Endodermal cell (in vitro differentiated cells): ENCODE measurements at regions not wholly inside any gene's neighbourhood (a gene's known extent, or its start where the extent isn't known, plus 50 kb on each side); places are given as distances from the start of the nearest gene placed in this dataset.

Source experiments
- DNase-seq: peaks from one replicate; pipeline ENCODE4 v3.0.0-alpha.2; 2017
- H3K27ac ChIP-seq: 2 replicates; pipeline ENCODE4 v1.5.1; 2013; ENCODE audit warnings: mild to moderate bottlenecking, low read depth, low read length, moderate library complexity
- H3K27me3 ChIP-seq: 2 replicates; pipeline ENCODE4 v1.6.1; 2013; ENCODE audit warnings: mild to moderate bottlenecking, low read length, moderate library complexity; ENCODE audit not compliant: insufficient read depth, control insufficient read depth, poor library complexity, severe bottlenecking
- H3K36me3 ChIP-seq: 2 replicates; pipeline ENCODE4 v1.7.0; 2013; ENCODE audit warnings: mild to moderate bottlenecking, low read length, moderate library complexity; ENCODE audit not compliant: control insufficient read depth, insufficient read depth
- H3K4me1 ChIP-seq: one replicate; pipeline ENCODE4 v1.7.0; 2013; ENCODE audit warnings: low read length; ENCODE audit not compliant: control insufficient read depth, insufficient read depth
- H3K4me3 ChIP-seq: 2 replicates; pipeline ENCODE4 v1.5.1; 2013; ENCODE audit warnings: mild to moderate bottlenecking, low read length, moderate library complexity
- H3K9ac ChIP-seq: 2 replicates; pipeline ENCODE4 v1.6.1; 2013; ENCODE audit warnings: mild to moderate bottlenecking, low read length, moderate library complexity; ENCODE audit not compliant: poor library complexity, severe bottlenecking; ENCODE audit errors: extremely low read depth
- H3K9me3 ChIP-seq: 2 replicates; pipeline ENCODE4 v1.6.1; 2013; ENCODE audit warnings: mild to moderate bottlenecking, low read length, moderate library complexity; ENCODE audit not compliant: control insufficient read depth
- H3K27ac Mint-ChIP-seq: 2 replicates; pipeline ENCODE4 v1.8.0; 2020; ENCODE audit warnings: mixed read lengths
- H3K27me3 Mint-ChIP-seq: 2 replicates; pipeline ENCODE4 v1.8.0; 2021; ENCODE audit warnings: mild to moderate bottlenecking, mixed read lengths; ENCODE audit not compliant: insufficient read depth
- H3K36me3 Mint-ChIP-seq: 2 replicates; pipeline ENCODE4 v1.8.0; 2020; ENCODE audit warnings: low read depth, mixed read lengths
- H3K4me1 Mint-ChIP-seq: 2 replicates; pipeline ENCODE4 v1.8.0; 2020; ENCODE audit warnings: mixed read lengths
- H3K4me3 Mint-ChIP-seq: 2 replicates; pipeline ENCODE4 v1.8.0; 2020; ENCODE audit warnings: mild to moderate bottlenecking, moderate library complexity, mixed read lengths
- H3K9me3 Mint-ChIP-seq: 2 replicates; pipeline ENCODE4 v1.8.0; 2020; ENCODE audit warnings: mild to moderate bottlenecking, mixed read lengths
- WGBS, 2 experiments: methylation state at CpG; one replicate each; pipeline versions ENCODE4 v1.1.5 to v1.1.7; 2013; ENCODE audit warnings: missing lambda C conversion rate in 2 of 2, mixed read lengths in 1 of 2; ENCODE audit not compliant: insufficient coverage in 1 of 2, insufficient read length in 1 of 2; 5-methylcytosine and 5-hydroxymethylcytosine counted together
- TF ChIP-seq, protein P1 (sequence below): fragments of 200-600 bp; sonication (generic); conservative IDR thresholded peaks from 2 replicates; pipeline ENCODE4 v1.5.0; 2021; ENCODE audit warnings: antibody characterized with exemption, mild to moderate bottlenecking

GRCh38 chr10:128631801-128632241 lies 505.6 kb upstream of the MKI67 start:
- DNase-seq: no peak
- Histone ChIP-seq H3K27me3 (no peaks in the 10 kb centered on the region), H3K27ac (no peak overlapping the region), H3K4me1 (no peaks in the 10 kb centered on the region), H3K4me3 (no peak overlapping the region), H3K36me3 (no peaks in the 10 kb centered on the region), H3K9ac (no peak overlapping the region), H3K9me3 (no peaks in the 10 kb centered on the region)
- WGBS, 2 experiments: 65 to 73% methylated on average over 11 to 12 of the region's 12 CpGs
- peaks cover 6% of the 10 kb centered on the region for H3K4me1 Mint-ChIP-seq
- H3K4me3 Mint-ChIP-seq: no peak overlapping the region
- H3K27me3 Mint-ChIP-seq: no peaks in the 10 kb centered on the region
- H3K27ac Mint-ChIP-seq: no peak overlapping the region
- H3K9me3 Mint-ChIP-seq: no peaks in the 10 kb centered on the region
- no peaks in the 10 kb centered on the region for H3K36me3 Mint-ChIP-seq
- TF ChIP-seq, protein P1, sequence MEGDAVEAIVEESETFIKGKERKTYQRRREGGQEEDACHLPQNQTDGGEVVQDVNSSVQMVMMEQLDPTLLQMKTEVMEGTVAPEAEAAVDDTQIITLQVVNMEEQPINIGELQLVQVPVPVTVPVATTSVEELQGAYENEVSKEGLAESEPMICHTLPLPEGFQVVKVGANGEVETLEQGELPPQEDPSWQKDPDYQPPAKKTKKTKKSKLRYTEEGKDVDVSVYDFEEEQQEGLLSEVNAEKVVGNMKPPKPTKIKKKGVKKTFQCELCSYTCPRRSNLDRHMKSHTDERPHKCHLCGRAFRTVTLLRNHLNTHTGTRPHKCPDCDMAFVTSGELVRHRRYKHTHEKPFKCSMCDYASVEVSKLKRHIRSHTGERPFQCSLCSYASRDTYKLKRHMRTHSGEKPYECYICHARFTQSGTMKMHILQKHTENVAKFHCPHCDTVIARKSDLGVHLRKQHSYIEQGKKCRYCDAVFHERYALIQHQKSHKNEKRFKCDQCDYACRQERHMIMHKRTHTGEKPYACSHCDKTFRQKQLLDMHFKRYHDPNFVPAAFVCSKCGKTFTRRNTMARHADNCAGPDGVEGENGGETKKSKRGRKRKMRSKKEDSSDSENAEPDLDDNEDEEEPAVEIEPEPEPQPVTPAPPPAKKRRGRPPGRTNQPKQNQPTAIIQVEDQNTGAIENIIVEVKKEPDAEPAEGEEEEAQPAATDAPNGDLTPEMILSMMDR: peak; percentile 77

GRCh38 chr10:128632694-128633093 lies 506.5 kb upstream of the MKI67 start:
- Histone ChIP-seq H3K9me3 (no peaks in the 10 kb centered on the region), H3K27me3 (no peaks in the 10 kb centered on the region), H3K9ac (no peak overlapping the region), H3K27ac (no peak overlapping the region), H3K4me1 (no peaks in the 10 kb centered on the region), H3K36me3 (no peaks in the 10 kb centered on the region), H3K4me3 (no peak overlapping the region)
- Mint-ChIP-seq H3K9me3 (no peaks in the 10 kb centered on the region), H3K4me3 (no peak overlapping the region), H3K4me1 (peaks cover 2% of the 10 kb centered on the region), H3K27ac (no peak overlapping the region), H3K27me3 (no peaks in the 10 kb centered on the region), H3K36me3 (no peaks in the 10 kb centered on the region)
- 92 to 96% methylated on average over 3 to 7 of the region's 7 CpGs for WGBS, 2 experiments
- TF ChIP-seq, protein P1: no peak
- no peak for DNase-seq

- Mint-ChIP-seq H3K4me1 (peaks cover 2% of the 10 kb centered on the region), H3K27ac (no peak overlapping the region)
- 55 to 61% methylated on average over 4 to 5 of the region's 6 CpGs for WGBS, 2 experiments
Measured at GRCh38 chr10:128633864-128634540, 507.8 kb upstream of the MKI67 start.

More at GRCh38 chr10:128633864-128634540, 507.8 kb upstream of the MKI67 start:
- Histone ChIP-seq H3K9ac (no peak overlapping the region), H3K4me1 (no peaks in the 10 kb centered on the region), H3K4me3 (no peak overlapping the region), H3K36me3 (no peaks in the 10 kb centered on the region), H3K27me3 (no peaks in the 10 kb centered on the region), H3K27ac (no peak overlapping the region), H3K9me3 (no peaks in the 10 kb centered on the region)
- H3K36me3 Mint-ChIP-seq: no peaks in the 10 kb centered on the region
- H3K4me3 Mint-ChIP-seq: no peak overlapping the region
- TF ChIP-seq, protein P1: peak; percentile 75
- H3K9me3 Mint-ChIP-seq: peaks cover 4% of the 10 kb centered on the region
- peak; percentile 65 for DNase-seq
- H3K27me3 Mint-ChIP-seq: no peaks in the 10 kb centered on the region
